ENCODE measurements at regions not wholly inside any gene's neighbourhood (a gene's known extent, or its start where the extent isn't known, plus 50 kb on each side); places are given as distances from the start of the nearest gene placed in this dataset.

GRCh38 chr2:66846887-66847286 lies 412.0 kb downstream of the MEIS1 start:
- TF ChIP-seq EZH2 (optimal IDR thresholded peaks at IDR 0.05; ENCODE audit: low read depth, low read length): no peak
- TF ChIP-seq CTCF (IDR thresholded peaks at IDR 0.05; ENCODE audit: low read length): no peak
- TF ChIP-seq EZH2phosphoT487 (IDR thresholded peaks at IDR 0.05; ENCODE audit: low read length): no peak

All from MM.1S (cell line).